CD4-positive, alpha-beta T cell (primary cell): ENCODE measurements at regions not wholly inside any gene's neighbourhood (a gene's known extent, or its start where the extent isn't known, plus 50 kb on each side); places are given as distances from the start of the nearest gene placed in this dataset.

Experiments
- ATAC-seq: fragments of 200-7000 bp; cut with Tn5 transposase; one replicate; pipeline ENCODE4 v1.10.0; 2022; ENCODE audit warnings: mild to moderate bottlenecking; ENCODE audit not compliant: poor library complexity
- CTCF ChIA-PET: fragments of 350-600 bp; sonication (Branson Sonifier 250); formaldehyde crosslinking; loops from one replicate; lab custom pipeline; 2021; ENCODE audit warnings: antibody characterized with exemption, inconsistent platforms; lab: Charles Lee
- POLR2A ChIA-PET: fragments of 350-600 bp; sonication (Branson Sonifier 250); formaldehyde crosslinking; loops from one replicate; lab custom pipeline; 2021; ENCODE audit warnings: antibody characterized with exemption, inconsistent platforms; lab: Charles Lee
- DNase-seq, 14 experiments: peaks; one replicate each; pipeline ENCODE4 v3.0.0-alpha.2; 2013 to 2020; ENCODE audit warnings: mixed read lengths in 2 of 14
- H3K27ac ChIP-seq, 2 donors: one replicate each; pipeline versions ENCODE4 v1.5.1 to v1.7.0; 2013; ENCODE audit warnings: low read length in 2 of 2, low read depth in 1 of 2, mild to moderate bottlenecking in 1 of 2
- H3K27me3 ChIP-seq, 2 experiments: 1 replicate in 1 of 2; 2 replicates in 1 of 2; pipeline versions ENCODE4 v1.6.1 to v1.7.0; 2013; ENCODE audit warnings: low read length in 2 of 2, control low read depth in 1 of 2, mild to moderate bottlenecking in 1 of 2, moderate library complexity in 1 of 2; ENCODE audit not compliant: insufficient read depth in 2 of 2, control insufficient read depth in 1 of 2
- H3K36me3 ChIP-seq: one replicate; pipeline ENCODE4 v1.6.1; 2013; ENCODE audit warnings: low read length, control low read depth; ENCODE audit not compliant: insufficient read depth
- H3K4me1 ChIP-seq: one replicate; pipeline ENCODE4 v1.6.1; 2013; ENCODE audit warnings: low read length, control low read depth; ENCODE audit not compliant: insufficient read depth
- H3K4me3 ChIP-seq: one replicate; pipeline ENCODE4 v1.5.1; 2013; ENCODE audit warnings: mild to moderate bottlenecking, low read length, moderate library complexity
- H3K9me3 ChIP-seq, 2 experiments: 1 replicate in 1 of 2; 2 replicates in 1 of 2; pipeline versions ENCODE4 v1.6.1 to v1.7.0; 2013; ENCODE audit warnings: low read length in 2 of 2, mild to moderate bottlenecking in 2 of 2, control low read depth in 1 of 2, moderate library complexity in 1 of 2; ENCODE audit not compliant: control insufficient read depth in 1 of 2, insufficient read depth in 1 of 2
- H3K27ac Mint-ChIP-seq: one replicate; pipeline ENCODE4 v1.8.0; 2020; ENCODE audit warnings: mixed read lengths
- H3K27me3 Mint-ChIP-seq: one replicate; pipeline ENCODE4 v1.8.0; 2021; ENCODE audit warnings: mixed read lengths
- H3K36me3 Mint-ChIP-seq: one replicate; pipeline ENCODE4 v1.8.0; 2021; ENCODE audit warnings: low read depth, mixed read lengths
- H3K4me1 Mint-ChIP-seq: one replicate; pipeline ENCODE4 v1.8.0; 2021; ENCODE audit warnings: low read depth, mixed read lengths
- H3K4me3 Mint-ChIP-seq: one replicate; pipeline ENCODE4 v1.8.0; 2020; ENCODE audit warnings: mild to moderate bottlenecking, mixed read lengths
- H3K9me3 Mint-ChIP-seq: one replicate; pipeline ENCODE4 v1.8.0; 2020; ENCODE audit warnings: mixed read lengths
- CTCF ChIP-seq: fragments of 200-600 bp; IDR thresholded peaks from one replicate; pipeline ENCODE4 v1.8.0; 2022; ENCODE audit warnings: antibody characterized with exemption, mild to moderate bottlenecking
- intact Hi-C, 2 experiments: fragments of 100-400 bp; cut with DNase I in 1 of 2; cut with micrococcal nuclease in 1 of 2; formaldehyde crosslinking; loops; one replicate each; pipeline versions ENCODE4 v1.15.1 to v1.9.0; 2023 to 2025; cut with DNase I, micrococcal nuclease

GRCh38 chr9:134553061-134553891 is 88.3 kb upstream of the COL5A1 start:
- ATAC-seq (no peak), DNase-seq (no peak)
- no peak overlapping the region for H3K27ac ChIP-seq
- H3K4me3 ChIP-seq = no peak overlapping the region
- H3K36me3 ChIP-seq = no peaks in the 10 kb centered on the region
- peaks cover 18% of the 10 kb centered on the region for H3K27me3 Mint-ChIP-seq
- POLR2A ChIA-PET = no interaction called here
- intact Hi-C loops = no loop called here
- H3K9me3 Mint-ChIP-seq = no peaks in the 10 kb centered on the region
- TF ChIP-seq CTCF = no peak
- H3K36me3 Mint-ChIP-seq = no peaks in the 10 kb centered on the region
- CTCF ChIA-PET = no interaction called here
- H3K9me3 ChIP-seq = peaks cover 0 to 34% of the 10 kb centered on the region in 2 experiments
- H3K4me1 ChIP-seq = no peaks in the 10 kb centered on the region
- H3K27me3 ChIP-seq = peaks cover 14 to 22% of the 10 kb centered on the region in 2 experiments
- H3K4me3 Mint-ChIP-seq = no peak overlapping the region
- no peaks in the 10 kb centered on the region for H3K4me1 Mint-ChIP-seq
- H3K27ac Mint-ChIP-seq = no peak overlapping the region

- H3K4me3 Mint-ChIP-seq = no peak overlapping the region
- DNase-seq = no peak
- H3K9me3 Mint-ChIP-seq = no peaks in the 10 kb centered on the region
- peaks cover 18% of the 10 kb centered on the region for H3K27me3 Mint-ChIP-seq
- ATAC-seq = no peak
- H3K4me3 ChIP-seq = no peak overlapping the region
- H3K27ac ChIP-seq = no peak overlapping the region
- no peaks in the 10 kb centered on the region for H3K36me3 Mint-ChIP-seq
- TF ChIP-seq CTCF = no peak
- CTCF ChIA-PET = no interaction called here
- H3K27me3 ChIP-seq = peaks cover 14 to 22% of the 10 kb centered on the region in 2 experiments
- intact Hi-C loops = no loop called here
- POLR2A ChIA-PET = no interaction called here
- H3K27ac Mint-ChIP-seq = no peak overlapping the region
- H3K4me1 Mint-ChIP-seq = no peaks in the 10 kb centered on the region
- H3K9me3 ChIP-seq = peaks cover 0 to 34% of the 10 kb centered on the region in 2 experiments
- H3K4me1 ChIP-seq = no peaks in the 10 kb centered on the region
- no peaks in the 10 kb centered on the region for H3K36me3 ChIP-seq
Measured at GRCh38 chr9:134553996-134554372, 87.6 kb upstream of the COL5A1 start.

GRCh38 chr9:134554373-134555093 is 87.1 kb upstream of the COL5A1 start:
- CTCF ChIA-PET = no interaction called here
- Mint-ChIP-seq H3K4me1 (no peaks in the 10 kb centered on the region), H3K4me3 (no peak overlapping the region), H3K36me3 (no peaks in the 10 kb centered on the region), H3K27ac (no peak overlapping the region), H3K27me3 (peaks cover 18% of the 10 kb centered on the region), H3K9me3 (no peaks in the 10 kb centered on the region)
- no peak for TF ChIP-seq CTCF
- Histone ChIP-seq H3K27ac (no peak overlapping the region), H3K9me3 (peaks cover 0 to 31% of the 10 kb centered on the region in 2 experiments), H3K36me3 (no peaks in the 10 kb centered on the region), H3K4me1 (no peaks in the 10 kb centered on the region), H3K27me3 (peaks cover 14 to 22% of the 10 kb centered on the region in 2 experiments), H3K4me3 (no peak overlapping the region)
- POLR2A ChIA-PET = no interaction called here
- intact Hi-C loops = no loop called here
- DNase-seq = no peak
- ATAC-seq = no peak
